NCI-H2171 treated with DMSO at 0.1 percent for 48 hours (cell line): ENCODE measurements at regions not wholly inside any gene's neighbourhood (a gene's known extent, or its start where the extent isn't known, plus 50 kb on each side); places are given as distances from the start of the nearest gene placed in this dataset.
"Not testable (repeated sequence)": the region's sequence is repeated elsewhere in the genome, so short reads cannot be mapped to it uniquely, and the experiment has no call there.

ENCODE experiments used
- DNase-seq: peaks from one replicate; lab custom pipeline; 2025; lab: John Stamatoyannopoulos, UW

DNA sequence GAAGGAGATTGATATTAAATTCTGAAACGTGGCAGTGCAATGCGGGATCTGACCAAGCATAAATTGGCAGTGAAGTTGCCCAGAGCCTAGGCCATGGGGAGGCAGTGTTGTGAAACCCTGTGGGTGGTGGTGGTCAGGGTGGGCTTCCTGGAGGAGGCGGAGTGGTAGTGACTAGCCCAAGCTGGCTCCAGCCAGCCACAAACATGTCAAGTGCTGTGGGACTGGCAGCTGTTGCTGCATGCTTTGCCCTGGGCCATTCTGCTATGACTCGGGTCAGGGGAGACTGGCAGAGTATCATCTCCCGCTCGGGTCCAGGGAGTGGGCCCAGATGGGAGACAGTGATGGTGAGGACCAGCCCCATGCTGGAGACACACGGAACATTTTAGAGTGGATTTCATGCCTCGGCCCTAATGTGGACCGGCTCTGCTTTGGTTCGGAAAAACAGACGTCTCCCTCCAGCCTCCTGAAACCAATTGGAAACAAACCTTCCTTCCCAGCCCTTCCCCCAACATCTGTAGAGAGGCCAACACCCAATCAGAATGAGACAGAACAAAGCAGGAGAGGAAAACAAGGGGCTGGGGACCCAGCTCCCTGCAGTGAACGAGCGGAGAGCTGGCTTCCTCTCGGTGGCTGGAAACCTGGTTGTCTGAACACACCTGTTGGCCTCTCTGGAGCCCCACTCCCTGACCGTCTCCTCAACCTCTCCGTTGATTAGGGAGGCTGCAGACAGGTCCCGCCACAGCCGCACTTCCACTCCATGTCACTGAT lies 58.2 kb downstream of the TMEM270 start:
- DNase-seq: no peak

DNA sequence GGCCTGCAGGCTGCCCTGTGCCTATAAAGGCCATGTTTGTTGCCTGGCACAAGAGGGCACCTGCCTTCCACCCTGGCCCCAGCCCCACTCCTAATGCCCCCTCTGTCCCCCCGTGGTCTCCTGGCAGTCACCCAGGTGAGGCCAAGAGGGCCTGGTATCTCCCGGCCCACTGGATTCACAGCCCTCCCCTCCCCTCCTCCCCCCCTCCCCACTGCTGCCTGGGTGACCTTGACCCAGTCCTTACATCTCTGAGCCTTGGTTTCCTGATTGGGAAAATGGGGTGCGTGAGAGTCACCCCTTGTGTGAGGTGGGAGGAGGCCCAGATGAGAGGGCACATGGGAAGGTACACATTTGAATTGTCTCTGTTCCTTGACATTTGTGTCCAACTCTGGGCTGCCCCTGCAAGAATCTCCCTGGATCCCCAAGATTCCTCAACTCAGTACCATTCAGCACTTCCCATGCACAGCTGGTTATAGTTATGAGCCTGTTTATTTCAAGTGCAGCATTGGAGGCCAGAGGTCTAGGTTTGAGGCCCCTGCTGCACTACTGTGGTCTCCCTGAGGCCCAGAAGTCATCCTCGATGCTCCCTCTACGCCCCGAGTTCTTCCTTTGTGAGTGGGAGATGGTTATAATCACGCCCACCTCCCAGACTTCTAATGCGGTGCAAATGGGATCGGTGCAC lies 58.9 kb downstream of the TMEM270 start:
- DNase-seq: no peak

DNA sequence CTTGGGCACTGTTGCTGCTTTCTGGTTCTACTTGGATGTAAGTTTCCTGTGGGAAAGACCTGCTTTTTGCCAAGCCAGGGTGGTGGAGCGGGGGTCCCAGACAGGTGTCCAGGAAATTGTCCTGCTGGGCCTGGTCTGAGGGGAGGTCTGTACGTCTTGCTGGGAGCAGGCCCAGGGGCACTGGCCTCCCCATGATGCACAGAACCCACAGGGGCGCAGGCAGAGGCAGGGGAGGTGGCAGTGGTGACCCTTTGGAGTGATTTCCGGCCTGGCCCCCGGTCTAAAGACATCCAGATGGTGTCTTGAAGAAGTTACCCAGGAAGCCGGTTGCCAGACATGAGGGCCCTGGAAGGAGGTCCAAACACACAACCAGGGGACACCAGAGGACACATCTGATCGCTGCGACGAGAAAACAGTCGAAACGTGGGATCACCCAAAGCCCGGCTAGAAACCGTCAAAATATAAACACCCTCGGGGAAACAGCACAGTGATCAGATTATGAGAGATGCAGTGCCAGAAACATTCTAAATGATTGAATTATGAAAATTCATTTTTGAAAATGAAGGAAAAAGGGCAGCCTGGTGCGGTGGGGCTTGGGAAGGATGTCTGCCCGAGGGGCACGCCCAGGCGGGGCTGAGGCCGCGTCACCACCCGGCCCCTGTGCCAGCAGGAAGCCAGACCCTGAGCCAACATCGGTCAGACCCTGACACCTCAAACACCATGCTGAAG lies 59.6 kb downstream of the TMEM270 start:
- DNase-seq: no peak

DNA sequence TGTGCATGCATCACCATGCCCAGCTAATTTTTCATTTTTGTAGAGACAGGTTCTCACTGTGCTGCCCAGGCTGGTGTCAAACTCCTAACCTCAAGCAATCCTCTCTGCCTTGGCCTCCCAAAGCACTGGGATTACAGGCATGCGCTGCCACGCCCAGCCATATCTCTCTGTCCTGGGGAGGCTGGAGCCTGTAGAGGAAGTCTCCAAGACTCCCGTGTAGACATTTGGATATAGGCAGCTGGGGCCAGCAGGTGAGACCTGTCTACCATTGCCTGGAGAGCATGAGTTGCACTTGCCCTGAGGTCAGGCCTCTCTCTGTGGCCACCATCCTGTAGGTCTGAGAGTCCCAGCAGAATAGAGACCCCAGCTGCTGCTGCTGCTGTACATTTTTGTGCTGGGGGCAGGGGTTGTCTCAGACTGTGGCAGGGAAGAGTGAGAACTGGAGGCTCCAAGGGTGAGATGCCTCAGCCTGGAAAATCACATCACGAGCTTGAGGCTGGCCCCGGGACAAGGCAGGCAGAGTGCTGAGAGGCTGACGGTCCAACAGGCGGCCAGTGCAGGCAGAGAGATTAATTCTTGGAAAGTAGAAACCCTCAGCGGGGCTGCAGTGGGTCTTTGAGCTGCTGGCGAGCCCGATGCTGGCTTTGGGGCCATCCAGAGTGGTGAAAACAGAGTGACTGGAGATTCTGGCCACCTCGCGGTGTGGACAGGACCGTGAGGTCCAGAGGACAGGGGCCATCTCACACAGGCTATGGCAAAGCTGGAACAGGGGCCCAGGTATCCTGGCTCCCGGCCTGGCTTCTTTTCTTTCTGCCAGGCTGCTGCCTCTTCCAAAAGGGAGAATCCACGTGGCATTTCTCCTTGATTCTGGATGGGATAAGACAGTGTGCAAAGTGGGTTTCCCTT lies 60.9 kb downstream of the TMEM270 start:
- DNase-seq: no peak

DNA sequence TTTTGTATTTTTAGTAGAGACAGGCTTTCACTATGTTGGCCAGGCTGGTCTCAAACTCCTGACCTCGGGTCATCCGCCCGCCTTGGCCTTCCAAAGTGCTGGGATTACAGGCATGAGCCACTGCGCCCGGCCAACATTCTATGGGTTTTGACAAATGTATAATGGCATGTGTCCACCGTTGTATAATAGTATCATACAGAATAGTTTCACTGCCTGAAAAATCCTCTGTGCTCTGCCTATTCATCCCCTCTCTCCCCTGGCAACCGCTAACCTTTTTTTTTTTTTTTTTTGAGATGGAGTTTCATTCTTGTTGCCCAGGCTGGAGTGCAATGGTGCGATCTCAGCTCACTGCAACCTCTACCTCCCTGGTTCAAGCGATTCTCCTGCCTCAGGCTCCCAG lies 67.7 kb downstream of the TMEM270 start:
- not testable (repeated sequence) for DNase-seq

DNA sequence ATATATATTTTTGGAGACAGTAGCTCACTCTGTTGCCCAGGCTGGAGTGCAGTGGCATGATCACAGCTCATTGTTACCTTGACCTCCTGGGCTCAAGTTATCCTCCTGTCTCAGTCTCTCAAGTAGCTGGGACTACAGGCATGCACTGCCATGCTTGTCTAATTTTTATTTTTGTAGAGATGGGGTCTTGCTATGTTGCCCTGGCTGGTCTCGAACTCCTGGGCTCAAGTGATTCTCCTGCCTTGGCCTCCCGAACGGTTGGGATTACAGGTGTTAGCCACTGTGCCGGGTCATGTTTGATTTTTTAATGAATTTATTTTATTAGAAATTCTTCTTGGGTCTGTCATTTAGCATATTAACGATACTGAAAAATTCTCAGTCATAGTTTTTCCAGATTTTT lies 70.5 kb downstream of the TMEM270 start:
- no peak for DNase-seq

DNA sequence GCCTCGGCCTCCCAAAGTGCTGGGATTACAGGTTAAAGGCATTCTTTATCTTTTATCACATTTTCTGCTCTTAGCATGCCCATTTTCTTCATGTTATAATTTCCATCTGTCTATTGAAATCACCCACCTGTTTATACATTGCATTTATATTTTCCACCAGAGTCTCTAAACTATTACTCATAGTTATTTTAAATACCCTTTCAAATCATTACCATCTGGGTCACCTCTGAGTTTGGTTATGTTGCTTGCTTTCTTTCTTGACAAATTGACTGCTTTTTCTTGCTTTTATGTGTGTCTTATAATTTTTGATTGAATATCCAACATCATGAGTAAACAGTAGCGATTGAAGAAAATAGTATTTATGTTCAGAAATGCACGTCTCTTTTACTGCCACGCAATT lies 71.4 kb downstream of the TMEM270 start:
- no peak for DNase-seq

DNA sequence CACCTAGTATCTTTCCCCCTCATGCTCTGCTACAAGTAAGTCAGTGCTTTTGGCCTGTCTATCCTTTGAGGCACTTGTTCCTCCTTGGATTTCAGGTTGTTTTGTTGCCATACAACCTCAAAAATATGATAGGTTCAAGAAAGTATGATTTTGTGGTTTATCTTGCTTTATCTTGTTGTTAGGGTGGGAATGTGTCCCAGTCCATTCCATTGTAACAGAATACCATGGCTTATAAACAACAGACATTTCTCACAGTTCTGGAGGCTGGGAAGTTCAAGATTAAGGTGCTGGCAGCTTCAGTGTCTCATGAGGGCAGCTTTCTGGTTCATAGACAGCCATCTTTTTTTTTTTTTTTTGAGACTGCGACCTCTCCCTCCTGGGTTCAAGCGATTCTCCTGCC lies 72.1 kb downstream of the TMEM270 start:
- no peak for DNase-seq

DNA sequence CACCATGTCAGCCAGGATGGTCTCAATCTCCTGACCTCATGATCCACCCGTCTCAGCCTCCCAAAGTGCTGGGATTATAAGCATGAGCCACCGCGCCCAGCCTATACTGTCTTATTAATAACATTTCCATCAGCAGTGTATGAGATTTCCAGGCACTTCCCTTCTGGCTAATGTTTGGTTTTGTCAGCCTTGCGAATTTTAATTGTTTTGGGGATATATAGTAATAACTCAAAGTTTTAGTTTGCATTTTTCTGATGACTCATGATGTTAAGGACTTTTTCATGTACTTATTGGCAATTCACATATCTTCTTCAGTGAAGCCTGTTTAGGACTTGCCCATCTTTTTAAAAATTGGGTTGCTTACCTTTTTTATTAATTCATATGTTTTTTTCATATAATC lies 76.0 kb downstream of the TMEM270 start:
- DNase-seq: no peak

DNA sequence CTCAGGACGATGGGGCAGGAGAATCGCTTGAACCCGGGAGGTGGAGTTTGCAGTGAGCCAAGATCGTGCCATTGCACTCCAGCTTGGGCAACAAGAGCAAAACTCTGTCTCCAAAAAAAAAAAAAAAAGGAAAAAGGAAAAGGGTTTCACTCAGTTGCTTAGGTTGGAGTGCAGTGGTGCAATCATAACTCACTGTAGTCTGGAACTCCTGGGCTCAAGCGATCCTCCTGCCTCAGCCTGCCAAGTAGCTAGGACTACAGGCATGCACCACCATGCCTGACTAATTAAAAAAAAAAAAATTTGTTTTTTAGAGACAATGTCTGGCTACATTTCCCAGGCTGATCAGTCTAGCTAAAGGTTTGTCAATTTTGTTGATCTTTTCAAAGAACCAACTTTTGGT lies 76.7 kb downstream of the TMEM270 start:
- DNase-seq: peak; percentile 76

DNA sequence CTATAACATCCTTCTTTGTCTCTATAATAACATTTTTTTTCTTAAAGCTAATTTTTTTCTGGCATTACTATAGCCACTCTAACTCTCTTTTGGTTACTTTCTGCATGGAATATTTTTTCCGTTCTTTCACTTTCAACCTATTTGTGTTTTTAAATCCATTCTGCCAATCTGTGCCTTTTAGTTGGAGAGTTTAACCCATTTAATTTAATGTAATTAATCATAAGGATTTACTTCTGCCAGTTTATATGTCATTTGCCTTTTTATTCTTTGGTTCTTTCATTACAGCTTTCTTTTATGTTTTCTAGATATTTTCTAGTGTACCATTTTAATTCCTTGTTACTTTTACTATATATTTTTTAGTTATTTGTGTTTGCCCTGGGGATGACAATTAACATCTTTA lies 78.6 kb downstream of the TMEM270 start:
- DNase-seq: no peak

DNA sequence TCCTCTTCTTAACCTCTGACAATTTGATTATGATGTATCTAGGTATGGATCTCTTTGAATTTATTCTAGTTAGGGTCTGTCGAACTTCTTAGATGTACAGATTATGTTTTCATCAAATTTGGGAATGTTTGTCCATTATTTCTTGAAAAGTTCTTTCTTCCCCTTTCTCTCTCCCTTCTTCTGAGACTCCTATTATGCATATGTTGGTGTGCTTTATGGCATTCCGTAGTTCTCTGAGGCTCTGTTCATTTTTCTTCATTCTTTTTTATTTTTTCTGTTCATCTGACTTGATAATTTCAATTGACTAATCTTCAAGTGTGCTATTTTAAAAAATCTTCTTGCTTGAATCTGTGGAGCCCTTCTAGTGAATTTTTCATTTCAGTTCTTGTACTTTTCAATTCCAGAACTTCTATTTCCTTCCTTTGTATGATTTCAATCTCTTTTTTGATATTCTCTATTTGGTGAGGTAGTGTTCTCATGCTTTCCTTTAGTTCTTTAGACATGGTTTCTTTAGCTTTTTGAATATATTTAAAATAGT lies 79.8 kb downstream of the TMEM270 start:
- no peak for DNase-seq

DNA sequence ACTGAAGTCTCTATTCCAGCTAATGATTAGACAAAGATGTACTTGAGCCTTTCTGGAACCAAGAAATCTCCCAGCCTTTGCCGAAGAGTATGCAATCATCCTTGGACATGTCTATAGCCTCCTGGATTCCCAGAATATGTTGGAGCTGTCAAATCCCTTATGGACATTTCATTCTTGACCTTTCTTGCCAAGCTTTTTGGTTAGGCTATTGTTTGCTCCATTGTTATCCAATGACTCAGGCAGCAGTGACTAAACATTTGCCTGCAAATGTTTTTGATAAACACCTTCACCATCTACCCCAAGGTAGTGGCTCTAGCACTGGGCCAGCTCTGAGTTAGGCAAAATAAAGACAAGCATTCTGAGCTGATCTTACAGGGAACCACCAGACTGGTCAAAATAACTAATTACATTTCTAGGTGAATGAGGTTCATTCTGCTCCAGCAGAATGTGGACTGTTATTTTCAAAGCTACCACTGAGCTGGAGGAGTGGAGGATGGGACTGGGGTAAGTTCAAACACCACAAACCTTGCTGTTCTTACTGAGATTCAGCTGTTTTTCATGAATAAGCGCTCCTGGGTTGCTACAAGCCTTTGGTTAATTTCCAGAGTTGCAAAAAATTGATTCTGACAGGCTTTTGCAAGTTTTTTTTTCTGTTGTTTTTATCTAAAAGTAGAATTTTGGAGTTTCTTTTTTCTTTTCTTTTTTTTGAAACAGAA lies 81.0 kb downstream of the TMEM270 start:
- no peak for DNase-seq

DNA sequence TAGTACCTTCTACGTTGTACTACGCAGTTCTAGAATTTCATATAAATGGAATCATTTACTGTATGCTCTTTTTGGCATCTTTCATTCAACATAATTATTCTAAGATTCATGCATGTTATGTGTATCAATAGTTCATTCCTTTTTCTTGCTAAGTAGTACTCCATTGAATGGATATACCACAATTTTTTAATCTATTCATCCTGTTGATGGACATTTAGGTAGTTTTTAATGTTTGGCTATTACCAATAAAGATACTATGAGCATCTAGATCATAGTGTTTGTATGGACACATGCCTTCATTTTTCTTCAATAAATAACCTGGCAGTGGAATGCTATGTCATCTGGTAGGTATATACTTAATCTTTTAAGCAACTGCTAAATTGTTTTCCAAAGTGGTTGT lies 83.0 kb upstream of the ELN start:
- no peak for DNase-seq

DNA sequence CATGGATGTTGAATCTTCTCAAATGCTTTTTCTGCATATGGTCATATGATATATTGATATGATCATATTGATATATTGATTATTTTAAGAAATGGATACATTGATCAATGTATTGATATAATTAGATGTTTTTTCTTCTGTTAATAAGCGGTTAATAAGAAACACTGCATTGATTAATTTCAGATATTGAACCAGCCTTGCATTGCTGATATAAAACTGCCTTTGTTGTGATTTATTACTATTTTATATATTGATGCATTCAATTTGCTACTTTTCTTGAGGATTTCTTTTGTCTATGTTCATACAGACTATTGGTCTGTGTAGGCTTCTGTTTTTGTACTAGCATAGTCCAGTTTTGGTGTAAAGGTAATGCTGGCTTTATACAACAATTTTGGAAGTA lies 79.7 kb upstream of the ELN start:
- no peak for DNase-seq

DNA sequence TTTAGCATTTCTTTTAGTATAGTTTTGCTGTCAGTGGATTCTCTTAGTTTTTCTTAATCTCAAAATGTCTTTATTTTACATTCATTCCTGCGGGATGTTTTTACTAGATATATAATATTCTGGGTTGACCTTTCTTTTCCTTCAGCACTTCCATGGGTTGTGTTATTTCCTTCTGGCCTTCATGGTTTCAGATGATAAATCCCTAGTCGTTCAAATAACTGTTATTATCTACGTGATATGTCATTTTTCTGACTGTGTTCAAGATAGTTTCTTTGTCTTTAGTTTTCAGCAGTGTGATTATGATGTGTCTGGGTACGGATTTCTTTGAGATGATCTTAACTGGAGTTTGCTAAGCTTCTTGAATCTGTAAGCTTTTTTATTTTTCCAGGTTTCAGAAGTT lies 75.7 kb upstream of the ELN start:
- DNase-seq: no peak

DNA sequence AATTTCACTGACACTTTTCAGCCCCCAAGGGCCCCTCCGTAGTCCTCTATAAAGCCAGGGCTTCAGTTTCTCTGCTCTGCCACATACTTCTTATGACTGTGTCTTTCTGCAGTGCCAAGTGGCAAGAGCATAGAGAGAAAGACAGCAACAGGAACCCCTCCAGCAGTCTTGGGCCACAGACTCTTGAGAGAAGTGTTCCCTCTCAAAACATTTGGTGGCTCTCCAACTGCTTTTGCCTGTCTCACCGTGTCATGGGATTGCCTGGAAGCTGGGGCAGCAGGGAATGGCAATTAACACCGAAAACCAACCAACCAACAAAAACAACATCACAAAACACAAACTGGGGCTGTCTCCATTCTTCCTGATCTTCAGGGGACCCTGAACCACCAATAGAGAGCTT lies 73.8 kb upstream of the ELN start:
- no peak for DNase-seq

DNA sequence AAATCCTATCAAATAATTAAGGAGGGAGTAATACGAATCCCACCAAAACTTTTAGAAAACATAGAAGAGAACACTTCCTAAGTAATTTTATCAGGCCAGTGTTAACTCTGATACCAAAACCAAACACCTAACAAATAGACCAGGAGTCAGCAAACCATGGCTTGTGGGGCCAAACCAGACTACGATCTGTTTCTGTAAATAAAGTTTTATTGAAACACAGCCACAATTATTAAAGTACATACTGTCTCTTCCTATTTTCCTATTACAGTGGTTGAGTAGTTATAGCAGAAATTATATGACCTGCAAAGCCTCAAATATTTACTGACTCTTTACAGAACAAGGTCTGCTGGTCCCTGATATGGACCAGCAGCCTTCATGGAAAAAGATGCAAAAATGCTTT lies 73.1 kb upstream of the ELN start:
- DNase-seq: no peak

DNA sequence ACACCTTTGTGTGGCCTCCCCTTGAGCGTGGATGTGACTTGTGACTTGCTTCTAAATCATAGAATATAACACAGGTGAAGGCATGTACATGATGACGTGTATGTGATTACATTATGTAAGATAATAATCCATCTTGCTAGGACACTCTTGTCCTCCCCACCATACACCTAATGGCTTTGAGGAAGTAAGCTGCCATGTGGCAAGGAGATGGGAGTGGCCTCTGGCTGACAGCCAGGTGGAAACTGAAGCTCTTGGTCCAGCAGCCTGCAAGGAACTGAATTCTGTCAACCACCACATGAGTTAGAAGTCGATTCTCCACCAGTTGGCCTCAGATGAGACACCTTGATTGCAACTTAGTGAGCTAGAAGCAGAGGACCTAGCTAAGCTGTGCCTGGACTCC lies 67.4 kb upstream of the ELN start:
- peak; percentile 24 for DNase-seq

DNA sequence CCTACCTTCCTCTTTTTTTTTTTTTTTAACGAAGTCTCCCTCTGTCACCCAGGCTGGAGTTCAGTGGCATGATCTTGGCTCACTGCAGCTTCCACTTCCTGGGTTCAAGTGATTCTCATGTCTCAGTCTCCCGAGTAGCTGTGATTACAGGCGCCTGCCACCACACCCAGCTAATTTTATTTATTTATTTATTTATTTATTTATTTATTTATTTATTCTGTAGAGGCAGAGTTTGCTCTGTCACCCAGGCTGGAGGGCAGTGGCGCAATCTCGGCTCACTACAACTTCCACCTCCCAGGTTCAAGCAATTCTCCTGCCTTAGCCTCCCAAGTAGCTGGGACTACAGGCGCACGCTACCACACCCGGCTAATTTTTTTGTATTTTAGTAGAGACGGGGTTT lies 66.0 kb upstream of the ELN start:
- not testable (repeated sequence) for DNase-seq

DNA sequence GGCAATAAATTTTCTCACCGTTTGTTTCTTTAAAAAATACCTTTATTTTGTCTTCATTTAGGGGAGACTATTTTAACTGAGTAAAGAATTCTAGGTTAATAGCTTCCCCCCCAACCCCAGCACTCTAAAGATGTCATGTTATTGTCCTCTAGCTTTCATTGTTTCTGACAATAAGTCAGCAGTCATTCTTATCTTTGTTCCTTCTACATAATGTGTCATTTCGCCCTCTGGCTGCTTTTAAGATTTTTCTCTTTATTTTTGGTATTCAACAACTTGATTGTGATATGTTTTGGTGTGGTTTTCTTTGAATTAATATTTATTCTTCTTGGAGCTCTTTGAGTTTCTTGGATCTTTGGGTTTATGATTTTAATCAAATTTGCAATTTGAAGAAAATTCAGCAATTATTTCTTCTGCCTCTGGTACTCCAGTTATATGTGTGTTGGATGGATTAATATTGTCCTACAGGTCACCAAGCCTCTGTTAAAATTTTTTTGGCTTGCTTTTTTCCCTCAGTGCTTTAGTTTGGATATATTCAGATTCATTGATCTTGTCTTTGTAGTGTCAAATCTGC lies 64.6 kb upstream of the ELN start:
- no peak for DNase-seq
